GM18505 (cell line): ENCODE measurements at regions not wholly inside any gene's neighbourhood (a gene's known extent, or its start where the extent isn't known, plus 50 kb on each side); places are given as distances from the start of the nearest gene placed in this dataset.

Experiments used
- ATAC-seq: cut with Tn5 transposase; IDR thresholded peaks from one replicate; pipeline ENCODE4 v1.9.1; 2021; ENCODE audit not compliant: unreplicated experiment
- POLR2A ChIP-seq: IDR thresholded peaks from 4 replicates; pipeline ENCODE4 v1.6.1; 2011; ENCODE audit warnings: borderline replicate concordance; ENCODE audit not compliant: insufficient read depth, insufficient read length; ENCODE audit errors: extremely low read depth

DNA sequence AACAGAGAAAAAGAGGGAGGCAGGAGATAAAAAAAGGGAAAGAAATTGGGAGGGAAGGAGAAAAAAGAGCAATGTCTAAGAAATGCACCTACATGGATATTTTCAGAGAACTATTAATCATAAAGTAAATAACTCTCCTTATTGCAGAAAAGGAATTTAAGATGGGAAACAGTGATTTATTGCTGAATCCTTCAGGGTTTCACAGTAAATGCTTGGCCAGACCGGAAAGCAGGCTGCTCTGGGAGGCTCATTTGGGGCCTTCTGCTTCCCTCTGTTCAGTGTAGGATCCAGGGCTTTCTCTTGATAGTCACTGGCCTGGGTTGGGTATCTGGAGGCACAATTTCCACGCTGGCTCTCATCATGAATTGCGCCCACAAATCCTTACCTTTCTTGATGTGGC is 324.3 kb upstream of the SORL1-AS1 start:
- no peak for TF ChIP-seq POLR2A
- ATAC-seq: no peak

DNA sequence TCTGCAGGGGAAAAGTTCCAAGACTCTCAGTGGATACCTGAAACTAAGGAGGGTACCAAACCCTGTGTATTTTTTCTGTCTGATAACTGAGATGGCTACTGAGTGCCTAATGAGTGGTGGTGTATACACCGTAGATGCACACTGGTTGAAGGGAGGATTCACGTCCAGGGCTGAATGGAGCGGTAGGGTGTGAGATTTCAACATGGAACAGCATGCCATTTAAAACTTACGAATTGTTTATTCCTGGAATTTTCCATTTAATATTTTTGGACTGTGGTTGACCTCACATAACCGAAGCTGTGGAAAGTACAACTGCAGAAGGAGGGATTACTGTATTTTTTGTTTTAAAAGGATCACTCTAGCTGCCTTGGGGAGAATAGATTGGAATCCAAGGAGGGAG is 322.5 kb upstream of the SORL1-AS1 start:
- no peak for ATAC-seq
- TF ChIP-seq POLR2A: no peak

DNA sequence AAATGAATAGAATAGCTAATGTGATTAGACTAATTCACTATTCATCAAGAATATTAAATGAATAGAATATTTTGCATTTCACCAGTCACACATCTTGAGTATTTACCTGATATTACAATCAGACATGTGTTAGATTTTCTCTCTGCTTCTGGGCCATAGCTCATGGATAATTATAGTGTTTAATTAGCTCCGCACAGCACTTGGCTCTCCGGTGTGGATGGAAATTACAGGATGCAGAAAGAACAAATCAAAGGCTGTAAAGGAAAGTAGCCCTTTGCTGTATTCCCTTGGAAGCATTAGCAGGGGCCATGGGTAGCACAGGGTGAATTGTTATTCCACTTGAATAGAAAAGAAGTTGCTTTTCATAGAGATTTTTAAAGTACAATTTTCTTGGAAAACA is 320.3 kb upstream of the SORL1-AS1 start:
- no peak for TF ChIP-seq POLR2A
- ATAC-seq: no peak

DNA sequence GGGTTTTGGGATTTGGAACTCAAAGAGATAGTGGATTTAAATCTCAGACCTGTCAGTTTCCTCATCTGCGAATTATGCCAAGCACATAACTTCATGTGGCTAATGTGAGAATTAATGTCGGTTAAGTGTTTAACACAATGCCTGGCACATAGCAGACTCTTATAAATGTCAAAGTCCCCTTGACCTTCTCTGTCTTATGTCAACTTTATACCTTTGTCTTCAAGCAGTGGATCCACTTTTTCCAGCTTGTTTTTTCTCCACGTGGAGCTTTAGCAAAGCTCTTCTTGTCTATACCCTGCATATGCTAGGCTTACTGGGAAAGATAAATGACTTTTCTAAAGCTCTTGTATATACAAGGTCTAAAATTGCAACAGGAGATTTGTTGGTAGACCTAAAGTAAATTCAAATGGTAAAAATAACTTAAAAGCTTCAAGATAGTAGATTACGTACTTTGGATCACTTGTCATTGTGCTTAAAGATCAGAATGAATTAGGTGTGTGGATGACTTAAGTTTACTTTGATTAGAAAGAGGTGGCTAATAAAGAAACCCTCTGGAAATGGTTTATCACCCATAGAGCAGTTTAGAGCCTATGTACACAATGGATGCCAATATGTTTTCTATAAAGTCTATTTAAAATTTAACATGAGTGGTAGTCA is 318.3 kb upstream of the SORL1-AS1 start:
- no peak for ATAC-seq
- TF ChIP-seq POLR2A: no peak

DNA sequence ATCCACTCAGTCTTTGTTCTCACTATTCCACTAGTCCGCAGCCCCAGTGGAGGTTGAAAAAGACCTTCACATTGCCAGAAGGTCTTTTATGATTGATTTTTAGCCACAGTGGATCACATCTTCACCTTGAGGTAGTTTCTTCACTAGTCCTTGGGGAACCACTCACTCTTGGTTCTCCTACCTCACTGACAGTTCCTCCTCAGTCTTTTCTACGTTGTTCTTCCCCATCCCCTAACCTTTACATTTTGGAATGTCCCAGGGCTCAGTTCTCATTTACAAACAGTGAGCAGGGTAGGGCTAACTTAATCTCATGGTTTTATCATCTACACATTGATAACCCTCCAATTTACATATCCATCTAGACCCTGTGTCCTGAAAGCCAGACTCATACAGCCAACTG is 316.4 kb upstream of the SORL1-AS1 start:
- TF ChIP-seq POLR2A: no peak

DNA sequence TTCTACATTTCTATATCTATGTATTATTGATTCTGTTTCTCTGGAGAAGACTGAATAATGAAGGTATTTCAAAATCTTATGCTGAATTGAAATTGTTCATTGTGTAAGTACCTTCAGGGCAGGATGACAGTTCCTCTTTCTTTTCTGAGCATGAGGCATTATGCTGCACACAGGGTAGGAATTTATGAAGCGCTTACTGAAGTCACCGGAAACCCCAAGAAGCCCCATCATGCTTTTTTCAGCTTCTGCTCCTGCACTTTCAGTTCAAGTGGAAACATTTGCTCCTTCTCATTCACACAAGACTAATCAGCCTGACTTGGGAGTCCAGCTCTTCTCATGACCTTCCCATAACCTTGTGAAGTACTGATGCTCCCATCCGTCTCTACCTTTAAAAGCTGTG is 314.7 kb upstream of the SORL1-AS1 start:
- peak; percentile 62 for ATAC-seq
- no peak for TF ChIP-seq POLR2A

More for the DNA sequence above, 316.4 kb upstream of the SORL1-AS1 start:
- no peak for ATAC-seq

DNA sequence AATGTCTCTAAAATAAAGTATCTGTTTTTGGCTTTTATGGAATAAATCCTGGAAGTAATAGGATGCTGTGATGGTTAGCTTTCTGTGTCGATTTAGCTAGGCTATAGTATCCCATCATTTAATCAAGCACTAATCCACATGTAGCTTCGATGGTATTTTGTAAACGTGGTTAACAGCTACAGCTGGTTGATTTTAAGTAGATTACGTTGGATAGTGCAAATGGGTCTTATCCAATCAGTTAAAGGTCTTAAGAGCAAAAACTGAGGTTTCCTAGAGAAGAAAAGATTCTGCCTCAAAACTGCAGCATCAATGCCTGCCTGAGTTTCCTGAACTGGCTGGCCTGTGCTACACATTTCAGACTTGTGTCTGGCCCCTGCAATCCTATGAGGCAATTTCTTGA is 314.2 kb upstream of the SORL1-AS1 start:
- ATAC-seq: peak; percentile 11
- TF ChIP-seq POLR2A: no peak

DNA sequence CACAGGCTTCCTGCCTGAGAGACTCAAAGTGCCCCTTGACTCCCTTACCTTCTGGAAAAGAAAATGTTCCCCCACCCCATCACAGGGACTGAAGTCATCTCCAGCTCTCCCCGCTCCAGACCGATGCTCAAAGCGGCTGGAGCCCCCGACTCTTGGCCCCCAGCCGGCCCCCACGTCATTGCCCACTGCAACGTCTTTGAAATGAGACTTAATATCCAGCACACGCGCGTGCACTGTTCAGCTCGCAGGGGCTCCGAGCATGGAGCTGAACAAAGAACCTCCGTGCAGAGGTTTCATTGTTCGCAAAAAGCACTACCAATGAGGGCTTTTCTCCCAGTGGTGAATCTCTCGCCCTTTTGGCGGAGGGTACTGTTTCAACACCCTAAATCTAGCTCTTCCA is 313.4 kb upstream of the SORL1-AS1 start:
- ATAC-seq: no peak
- no peak for TF ChIP-seq POLR2A

DNA sequence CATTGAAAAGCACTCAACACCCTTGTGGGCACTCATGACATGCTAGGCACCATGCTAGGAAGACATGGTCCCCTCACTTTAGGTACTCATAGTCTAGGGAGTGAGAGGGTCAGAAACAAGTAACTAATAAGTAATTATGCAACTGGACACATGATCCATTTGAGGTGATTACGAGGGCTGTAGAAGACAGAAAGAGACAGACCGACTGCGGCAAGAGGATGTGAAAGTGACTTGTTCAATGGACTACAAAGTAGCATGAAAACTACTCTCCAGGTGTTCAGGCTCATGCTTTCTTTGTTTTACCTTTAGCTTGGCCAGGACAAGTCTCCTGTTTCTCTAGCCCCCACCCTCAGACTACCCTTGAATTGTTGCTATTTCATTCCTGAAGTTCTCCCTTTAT is 310.8 kb upstream of the SORL1-AS1 start:
- no peak for TF ChIP-seq POLR2A
- ATAC-seq: peak; percentile 74

DNA sequence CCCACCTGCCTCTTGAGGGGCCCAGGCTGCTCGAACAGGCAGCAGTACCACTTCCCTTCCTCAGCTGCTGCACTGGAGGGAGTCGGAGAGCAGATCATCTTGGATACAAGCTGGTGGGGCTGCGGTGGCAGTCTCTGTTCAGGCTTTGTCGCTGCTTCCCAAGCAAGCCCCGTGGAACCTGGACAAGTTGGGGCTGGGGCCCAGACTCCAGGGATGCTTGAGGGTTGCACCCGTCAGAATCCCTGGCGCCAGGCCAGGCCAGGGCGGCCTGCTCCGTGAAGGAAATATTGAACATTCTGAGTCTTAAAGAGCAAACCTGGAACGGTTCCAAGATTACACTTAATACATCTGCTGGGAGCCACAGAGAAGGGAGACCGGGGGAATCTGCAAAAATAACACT is 310.1 kb upstream of the SORL1-AS1 start:
- no peak for TF ChIP-seq POLR2A
- ATAC-seq: no peak

DNA sequence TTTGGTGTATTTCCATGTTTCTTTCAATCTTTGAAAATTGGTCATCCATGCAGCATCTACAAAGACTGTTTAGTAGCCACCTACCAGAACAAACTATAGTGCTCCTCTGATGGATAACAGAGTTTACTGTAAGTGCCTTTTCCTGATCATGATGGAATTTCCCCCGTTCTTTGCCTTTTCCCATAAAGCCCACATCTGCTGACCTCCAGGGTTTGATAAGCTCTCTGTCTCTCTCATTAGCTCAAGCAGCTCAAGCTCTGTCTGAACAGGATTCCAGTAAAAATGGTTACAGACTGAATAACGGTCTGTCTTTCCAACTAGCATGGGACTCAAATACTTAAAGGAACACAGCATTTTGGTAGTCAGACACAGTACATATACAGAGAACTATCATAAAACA is 308.4 kb upstream of the SORL1-AS1 start:
- TF ChIP-seq POLR2A: no peak
- no peak for ATAC-seq

DNA sequence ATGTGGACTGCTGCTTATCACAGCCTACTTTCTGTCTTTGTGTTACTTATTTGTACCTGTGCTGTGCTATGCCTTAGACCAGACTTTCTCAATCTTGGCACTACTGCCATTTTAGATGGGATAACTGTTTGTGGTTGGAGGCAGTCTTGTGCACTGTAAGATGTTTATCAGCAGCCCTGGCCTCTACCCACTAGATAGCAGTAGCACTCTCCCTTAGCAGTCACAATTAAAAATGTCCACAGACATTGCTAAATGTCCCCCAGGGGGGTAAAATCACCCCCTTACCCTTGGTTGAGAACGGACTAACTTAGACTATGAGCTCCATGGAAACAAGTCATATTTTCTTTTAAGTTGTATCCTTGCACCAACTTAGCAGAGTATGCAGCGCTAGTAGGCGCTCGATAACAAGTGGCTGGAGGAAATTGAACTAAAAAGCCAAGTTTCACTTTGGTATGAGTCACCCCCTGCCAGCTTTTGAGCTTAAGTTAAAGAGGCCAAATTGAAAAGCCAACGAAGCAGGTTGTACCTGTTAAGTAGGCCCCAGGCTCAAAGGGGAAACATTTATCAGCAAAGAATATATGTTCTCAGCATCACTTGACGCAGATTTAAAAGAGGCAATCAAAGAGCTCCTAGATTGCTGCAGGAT is 304.8 kb upstream of the SORL1-AS1 start:
- no peak for ATAC-seq
- no peak for TF ChIP-seq POLR2A

DNA sequence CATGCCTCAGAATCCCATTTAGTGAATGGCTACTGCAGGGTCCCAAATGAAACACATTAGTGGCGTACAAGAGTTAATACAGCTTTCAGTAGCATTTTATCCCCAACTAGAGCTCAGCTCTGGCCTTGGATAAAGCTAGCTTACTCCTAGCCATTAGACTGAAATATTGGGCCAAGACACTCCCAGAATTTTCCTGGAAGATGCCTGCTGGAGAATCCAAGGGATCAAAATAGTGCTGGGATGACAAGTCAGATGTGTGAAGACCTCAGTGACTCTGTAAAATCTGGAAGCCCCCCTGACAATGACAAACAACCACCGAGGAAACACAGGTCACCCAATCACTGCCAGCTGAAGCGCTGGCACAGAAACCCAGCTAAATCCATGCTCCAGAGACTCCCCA is 303.1 kb upstream of the SORL1-AS1 start:
- ATAC-seq: no peak
- TF ChIP-seq POLR2A: no peak

DNA sequence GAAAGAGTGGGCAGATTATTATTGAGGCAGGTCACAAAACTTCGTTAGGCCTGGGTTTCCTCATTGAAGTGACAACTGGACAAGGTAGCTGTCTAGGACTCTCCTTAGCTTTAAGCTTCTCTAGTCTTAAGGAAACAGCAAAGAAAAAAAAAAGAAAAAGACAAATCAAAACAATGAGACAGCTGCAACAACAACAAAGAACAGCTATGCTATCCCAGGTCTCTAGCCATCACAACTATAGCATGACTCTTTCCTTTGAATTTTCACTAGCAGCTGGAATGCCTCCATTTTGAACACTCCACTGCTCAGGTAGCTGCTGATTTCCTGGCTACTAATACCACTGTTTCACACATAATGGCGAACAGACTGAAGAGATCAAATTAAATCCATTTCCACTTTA is 302.4 kb upstream of the SORL1-AS1 start:
- TF ChIP-seq POLR2A: no peak
- no peak for ATAC-seq

DNA sequence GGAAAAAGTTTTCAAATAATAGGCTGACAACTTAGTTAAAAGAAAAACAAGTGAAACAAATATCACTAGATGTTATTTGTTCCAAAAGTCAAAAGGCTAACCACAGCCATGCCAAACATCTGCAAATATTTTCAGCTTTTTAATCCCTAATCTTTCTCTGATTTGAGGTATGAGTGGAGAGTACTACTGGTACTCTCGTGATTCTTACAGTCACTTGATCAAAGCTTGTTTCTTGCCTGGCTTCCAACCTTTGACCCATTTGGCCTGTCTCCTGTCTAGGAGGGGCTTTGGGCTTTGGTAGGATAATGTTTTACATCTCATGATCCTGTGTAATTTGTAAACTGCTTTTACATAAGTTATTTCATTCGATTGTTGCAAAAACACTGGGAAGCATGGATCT is 301.8 kb upstream of the SORL1-AS1 start:
- TF ChIP-seq POLR2A: no peak
- ATAC-seq: no peak

DNA sequence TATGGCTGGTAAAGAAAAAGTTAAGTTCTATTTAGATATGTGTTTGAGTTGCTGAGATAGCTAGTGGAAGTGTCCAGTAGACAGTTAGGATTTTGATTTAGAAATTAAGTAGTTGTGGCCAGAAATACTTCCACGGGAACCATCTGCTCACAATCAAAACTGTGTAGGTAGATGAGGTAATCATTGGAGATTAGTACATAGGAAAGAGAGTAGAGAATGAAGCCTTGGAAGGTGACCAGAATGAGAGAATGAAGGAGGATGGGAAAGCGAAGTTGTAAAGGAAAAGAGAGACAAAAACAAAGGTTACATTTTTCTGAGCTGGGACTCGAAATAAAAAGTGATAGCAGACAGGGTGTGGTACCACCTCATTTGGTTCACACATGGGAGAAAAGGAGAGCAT is 296.9 kb upstream of the SORL1-AS1 start:
- no peak for TF ChIP-seq POLR2A
- no peak for ATAC-seq

DNA sequence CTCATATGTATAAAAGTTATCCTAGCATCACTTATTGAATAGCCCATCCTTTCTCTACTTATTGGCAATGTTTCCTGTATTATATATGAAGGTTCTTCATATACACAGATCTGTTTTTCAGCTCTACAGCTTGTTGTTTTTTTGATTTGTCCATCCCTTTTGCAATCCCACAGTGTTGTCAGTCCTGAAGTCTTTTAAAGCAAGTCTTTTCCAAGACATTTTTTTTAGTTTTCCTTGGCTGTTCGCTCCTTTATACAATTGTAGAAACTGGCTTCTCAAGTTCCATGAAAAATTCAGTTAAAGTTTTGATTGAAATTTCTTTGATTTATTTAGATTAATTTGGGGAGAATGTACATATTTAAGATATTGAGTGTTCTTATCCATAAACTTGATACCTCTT is 295.3 kb upstream of the SORL1-AS1 start:
- no peak for TF ChIP-seq POLR2A
- no peak for ATAC-seq
